ENCODE measurements at regions not wholly inside any gene's neighbourhood (a gene's known extent, or its start where the extent isn't known, plus 50 kb on each side); places are given as distances from the start of the nearest gene placed in this dataset.

GRCh38 chr13:73773168-73773549 is 361.0 kb downstream of the KLF12 start:
- 92% methylated on average over 3 of the region's 3 CpGs for WGBS (ENCODE audit: low lambda C conversion rate, missing lambda C conversion rate)
- TF ChIP-seq EZH2phosphoT487 (IDR thresholded peaks at IDR 0.05; ENCODE audit: low read depth, severe bottlenecking, unreplicated experiment): no peak
- no peak for TF ChIP-seq CTCF (IDR thresholded peaks at IDR 0.05; ENCODE audit: poor library complexity)
- TF ChIP-seq EZH2 (IDR thresholded peaks at IDR 0.05; ENCODE audit: borderline replicate concordance): no peak
- Histone ChIP-seq H3K27me3 (no peaks in the 10 kb centered on the region), H2AFZ (no peak overlapping the region), H3K27ac (no peak overlapping the region), H4K20me1 (ENCODE audit: insufficient read depth, poor library complexity, severe bottlenecking) (no peaks in the 10 kb centered on the region), H3K36me3 (replicated peaks; ENCODE audit: insufficient read depth, low read depth) (no peaks in the 10 kb centered on the region), H3K9me3 (ENCODE audit: low read depth) (no peaks in the 10 kb centered on the region), H3K4me3 (no peak overlapping the region), H3K4me2 (no peak overlapping the region), H3K79me2 (no peaks in the 10 kb centered on the region), H3K4me1 (ENCODE audit: insufficient read depth) (no peaks in the 10 kb centered on the region), H3K9me2 (replicated peaks; ENCODE audit: insufficient read depth) (no peaks in the 10 kb centered on the region)
- no peak for DNase-seq (ENCODE audit: low spot score)

- Histone ChIP-seq H3K27me3 (no peaks in the 10 kb centered on the region), H4K20me1 (ENCODE audit: insufficient read depth, poor library complexity, severe bottlenecking) (no peaks in the 10 kb centered on the region), H3K9me2 (replicated peaks; ENCODE audit: insufficient read depth) (no peaks in the 10 kb centered on the region), H3K4me2 (no peak overlapping the region), H3K4me1 (ENCODE audit: insufficient read depth) (peaks cover 5% of the 10 kb centered on the region), H3K9me3 (ENCODE audit: low read depth) (no peaks in the 10 kb centered on the region), H3K36me3 (replicated peaks; ENCODE audit: insufficient read depth, low read depth) (no peaks in the 10 kb centered on the region), H3K79me2 (no peaks in the 10 kb centered on the region), H2AFZ (no peak overlapping the region), H3K27ac (no peak overlapping the region), H3K4me3 (no peak overlapping the region)
- no peak for DNase-seq (ENCODE audit: low spot score)
- TF ChIP-seq EZH2phosphoT487 (IDR thresholded peaks at IDR 0.05; ENCODE audit: low read depth, severe bottlenecking, unreplicated experiment) (no peak), EZH2 (IDR thresholded peaks at IDR 0.05; ENCODE audit: borderline replicate concordance) (no peak), CTCF (IDR thresholded peaks at IDR 0.05; ENCODE audit: poor library complexity) (no peak)
- WGBS (ENCODE audit: low lambda C conversion rate, missing lambda C conversion rate): 74% methylated on average over 8 of the region's 8 CpGs
Observed at GRCh38 chr13:73772449-73773167, 361.6 kb downstream of the KLF12 start.

- 73% methylated on average over 4 of the region's 4 CpGs for WGBS (ENCODE audit: low lambda C conversion rate, missing lambda C conversion rate)
Observed at GRCh38 chr13:73767747-73768315, 366.4 kb downstream of the KLF12 start.

More at GRCh38 chr13:73767747-73768315, 366.4 kb downstream of the KLF12 start:
- Histone ChIP-seq H3K4me2 (peak overlapping the region; percentile 13), H3K27ac (peak overlapping the region; percentile 82), H3K27me3 (no peaks in the 10 kb centered on the region), H3K79me2 (no peaks in the 10 kb centered on the region), H2AFZ (no peak overlapping the region), H3K9me3 (ENCODE audit: low read depth) (no peaks in the 10 kb centered on the region), H3K36me3 (replicated peaks; ENCODE audit: insufficient read depth, low read depth) (no peaks in the 10 kb centered on the region), H3K4me3 (no peak overlapping the region), H4K20me1 (ENCODE audit: insufficient read depth, poor library complexity, severe bottlenecking) (no peaks in the 10 kb centered on the region), H3K9me2 (replicated peaks; ENCODE audit: insufficient read depth) (no peaks in the 10 kb centered on the region), H3K4me1 (ENCODE audit: insufficient read depth) (peaks cover 30% of the 10 kb centered on the region)
- TF ChIP-seq EZH2phosphoT487 (IDR thresholded peaks at IDR 0.05; ENCODE audit: low read depth, severe bottlenecking, unreplicated experiment) (no peak), EZH2 (IDR thresholded peaks at IDR 0.05; ENCODE audit: borderline replicate concordance) (no peak), CTCF (IDR thresholded peaks at IDR 0.05; ENCODE audit: poor library complexity) (peak; percentile 33)
- DNase-seq (ENCODE audit: low spot score): no peak

All from hepatocyte (in vitro differentiated cells).